ENCODE measurements at regions not wholly inside any gene's neighbourhood (a gene's known extent, or its start where the extent isn't known, plus 50 kb on each side); places are given as distances from the start of the nearest gene placed in this dataset.
"Not testable (repeated sequence)": the region's sequence is repeated elsewhere in the genome, so short reads cannot be mapped to it uniquely, and the experiment has no call there.

GRCh38 chr2:8121826-8122513 lies 559.9 kb upstream of the ID2 start:
- no peak for TF ChIP-seq CTCF (conservative IDR thresholded peaks at IDR 0.05; ENCODE audit: control insufficient read depth, insufficient read depth, low read depth, low read length)
- DNase-seq (ENCODE audit: low read depth) = peak; percentile 37
- no peak overlapping the region for H3K4me3 ChIP-seq (ENCODE audit: control insufficient read depth, low read depth, low read length)

GRCh38 chr2:8122520-8122919 lies 559.3 kb upstream of the ID2 start:
- DNase-seq (ENCODE audit: low read depth) = peak; percentile 41
- TF ChIP-seq CTCF (conservative IDR thresholded peaks at IDR 0.05; ENCODE audit: control insufficient read depth, insufficient read depth, low read depth, low read length) = no peak
- H3K4me3 ChIP-seq (ENCODE audit: control insufficient read depth, low read depth, low read length) = no peak overlapping the region

DNA sequence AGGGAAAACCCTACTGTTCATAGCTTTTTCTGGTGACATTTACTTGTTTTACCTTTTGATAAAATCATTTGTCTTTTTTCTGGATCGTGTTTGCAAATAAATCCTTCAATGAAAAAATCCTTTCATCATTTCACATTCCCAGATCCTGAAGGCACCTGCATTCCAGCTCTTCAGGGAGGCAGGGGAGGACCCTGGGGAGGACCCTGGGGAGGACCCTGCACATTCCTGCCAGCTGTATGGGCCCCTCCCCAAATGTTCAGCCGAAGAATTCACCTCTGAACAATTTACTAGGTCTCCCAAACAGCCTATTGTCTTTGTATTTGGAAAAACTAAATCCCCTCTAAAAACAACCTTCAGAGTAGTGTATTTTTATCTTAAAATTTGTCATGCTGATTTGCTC lies 558.4 kb upstream of the ID2 start:
- TF ChIP-seq CTCF (conservative IDR thresholded peaks at IDR 0.05; ENCODE audit: control insufficient read depth, insufficient read depth, low read depth, low read length) = no peak

GRCh38 chr2:8125741-8126711 lies 555.8 kb upstream of the ID2 start:
- no peak overlapping the region for H3K4me3 ChIP-seq (ENCODE audit: control insufficient read depth, low read depth, low read length)
- no peak for TF ChIP-seq CTCF (conservative IDR thresholded peaks at IDR 0.05; ENCODE audit: control insufficient read depth, insufficient read depth, low read depth, low read length)
- peak; percentile 30 for DNase-seq (ENCODE audit: low read depth)

More for the DNA sequence above, 558.4 kb upstream of the ID2 start:
- no peak overlapping the region for H3K4me3 ChIP-seq (ENCODE audit: control insufficient read depth, low read depth, low read length)
- DNase-seq (ENCODE audit: low read depth) = no peak

- no peak for TF ChIP-seq CTCF (conservative IDR thresholded peaks at IDR 0.05; ENCODE audit: control insufficient read depth, insufficient read depth, low read depth, low read length)
- no peak overlapping the region for H3K4me3 ChIP-seq (ENCODE audit: control insufficient read depth, low read depth, low read length)
These were observed 555.1 kb upstream of the ID2 start for GRCh38 chr2:8126783-8127182.

DNA sequence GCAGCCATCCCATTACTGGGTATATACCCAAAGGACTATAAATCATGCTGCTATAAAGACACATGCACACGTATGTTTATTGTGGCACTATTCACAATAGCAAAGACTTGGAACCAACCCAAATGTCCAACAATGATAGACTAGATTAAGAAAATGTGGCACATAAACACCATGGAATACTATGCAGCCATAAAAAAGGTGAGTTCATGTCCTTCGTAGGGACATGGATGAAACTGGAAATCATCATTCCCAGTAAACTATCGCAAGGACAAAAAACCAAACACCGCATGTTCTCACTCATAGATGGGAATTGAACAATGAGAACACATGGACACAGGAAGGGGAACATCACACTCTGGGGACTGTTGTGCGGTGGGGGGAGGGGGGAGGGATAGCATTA lies 550.4 kb upstream of the ID2 start:
- H3K4me3 ChIP-seq (ENCODE audit: control insufficient read depth, low read depth, low read length); DNase-seq (ENCODE audit: low read depth): not testable (repeated sequence)

More at GRCh38 chr2:8126783-8127182, 555.1 kb upstream of the ID2 start:
- DNase-seq (ENCODE audit: low read depth) = no peak

- TF ChIP-seq CTCF (conservative IDR thresholded peaks at IDR 0.05; ENCODE audit: control insufficient read depth, insufficient read depth, low read depth, low read length) = no peak
- peak; percentile 37 for DNase-seq (ENCODE audit: low read depth)
These were observed 549.5 kb upstream of the ID2 start for GRCh38 chr2:8132351-8132831.

More at GRCh38 chr2:8132351-8132831, 549.5 kb upstream of the ID2 start:
- H3K4me3 ChIP-seq (ENCODE audit: control insufficient read depth, low read depth, low read length) = no peak overlapping the region

Measured in fibroblast of mammary gland (primary cell).